NCI-H82 treated with DMSO at 0.1 percent for 48 hours (cell line): ENCODE measurements at regions not wholly inside any gene's neighbourhood (a gene's known extent, or its start where the extent isn't known, plus 50 kb on each side); places are given as distances from the start of the nearest gene placed in this dataset.

Experiments used
- DNase-seq: peaks from one replicate; lab custom pipeline; 2025; ENCODE audit not compliant: unreplicated experiment; lab: John Stamatoyannopoulos, UW

GRCh38 chr10:9786101-9786500 lies 1231.6 kb upstream of the CELF2 start:
- no peak for DNase-seq

GRCh38 chr10:9786576-9786975 lies 1231.1 kb upstream of the CELF2 start:
- DNase-seq = no peak

GRCh38 chr10:9789996-9790395 lies 1227.7 kb upstream of the CELF2 start:
- DNase-seq = no peak

GRCh38 chr10:9792181-9792580 lies 1225.5 kb upstream of the CELF2 start:
- no peak for DNase-seq

GRCh38 chr10:9796564-9796963 lies 1221.1 kb upstream of the CELF2 start:
- no peak for DNase-seq

GRCh38 chr10:9800011-9800410 lies 1217.7 kb upstream of the CELF2 start:
- no peak for DNase-seq

GRCh38 chr10:9800571-9800970 lies 1217.1 kb upstream of the CELF2 start:
- DNase-seq = no peak

- DNase-seq = no peak
These were observed 1209.8 kb upstream of the CELF2 start for GRCh38 chr10:9807846-9808245.

GRCh38 chr10:9811601-9812000 lies 1206.1 kb upstream of the CELF2 start:
- DNase-seq = no peak

GRCh38 chr10:9814285-9814864 lies 1203.3 kb upstream of the CELF2 start:
- DNase-seq = no peak

GRCh38 chr10:9819756-9820494 lies 1197.7 kb upstream of the CELF2 start:
- no peak for DNase-seq

GRCh38 chr10:9823268-9823930 lies 1194.3 kb upstream of the CELF2 start:
- no peak for DNase-seq

- no peak for DNase-seq
These were observed 1193.0 kb upstream of the CELF2 start for GRCh38 chr10:9824631-9825071.

GRCh38 chr10:9825491-9826018 lies 1192.1 kb upstream of the CELF2 start:
- DNase-seq = no peak

- no peak for DNase-seq
These were observed 1189.6 kb upstream of the CELF2 start for GRCh38 chr10:9828110-9828509.

- no peak for DNase-seq
These were observed 1183.7 kb upstream of the CELF2 start for GRCh38 chr10:9833942-9834341.

- DNase-seq = no peak
These were observed 1183.2 kb upstream of the CELF2 start for GRCh38 chr10:9834434-9834833.

- DNase-seq = no peak
These were observed 1172.6 kb upstream of the CELF2 start for GRCh38 chr10:9845075-9845474.

GRCh38 chr10:9848278-9848677 lies 1169.4 kb upstream of the CELF2 start:
- no peak for DNase-seq

- DNase-seq = no peak
These were observed 1168.7 kb upstream of the CELF2 start for GRCh38 chr10:9848981-9849380.

- DNase-seq = no peak
These were observed 1167.3 kb upstream of the CELF2 start for GRCh38 chr10:9850415-9850814.

GRCh38 chr10:9851808-9852207 lies 1165.9 kb upstream of the CELF2 start:
- DNase-seq = no peak
